ENCODE measurements at regions not wholly inside any gene's neighbourhood (a gene's known extent, or its start where the extent isn't known, plus 50 kb on each side); places are given as distances from the start of the nearest gene placed in this dataset.

GRCh38 chr4:79684516-79684915 is 276.5 kb upstream of the GK2 start:
- Histone ChIP-seq H3K23ac (ENCODE audit: low read depth, low read length) (no peak overlapping the region), H4K20me1 (ENCODE audit: insufficient read depth, low read length) (no peaks in the 10 kb centered on the region), H3K4me3 (ENCODE audit: insufficient read depth, low read depth, low read length) (no peak overlapping the region), H2BK20ac (ENCODE audit: low read depth, low read length) (no peak overlapping the region), H4K91ac (ENCODE audit: insufficient read depth, low read depth, low read length) (no peak overlapping the region), H3K9me3 (ENCODE audit: control insufficient read depth, insufficient read depth, low read length) (no peaks in the 10 kb centered on the region), H3K4me2 (ENCODE audit: low read depth, low read length) (no peak overlapping the region), H3K9me1 (ENCODE audit: insufficient read depth, low read length) (peaks cover 7% of the 10 kb centered on the region), H4K8ac (ENCODE audit: low read depth in 2 of 2, low read length in 2 of 2) (no peak overlapping the region), H2BK5ac (ENCODE audit: low read depth, low read length, poor library complexity, severe bottlenecking) (no peak overlapping the region), H3K36me3 (ENCODE audit: control insufficient read depth, insufficient read depth, low read length) (no peaks in the 10 kb centered on the region), H3K4ac (ENCODE audit: low read depth, low read length) (no peak overlapping the region), H2AFZ (replicated peaks; ENCODE audit: low read length, poor library complexity) (no peak overlapping the region), H3K18ac (ENCODE audit: low read depth, low read length) (no peak overlapping the region), H2BK15ac (ENCODE audit: low read depth, low read length) (no peak overlapping the region), H2AK5ac (ENCODE audit: low read depth, low read length) (no peak overlapping the region), H3K79me1 (ENCODE audit: low read depth in 1 of 2, low read length in 2 of 2) (no peaks in the 10 kb centered on the region), H3K4me1 (ENCODE audit: control insufficient read depth, insufficient read depth, low read length) (peaks cover 9% of the 10 kb centered on the region), H2BK120ac (ENCODE audit: low read depth, low read length) (no peak overlapping the region), H3K27ac (ENCODE audit: insufficient read depth, low read length) (no peak overlapping the region), H3K14ac (replicated peaks; ENCODE audit: low read depth, low read length) (no peak overlapping the region), H2AK9ac (replicated peaks; ENCODE audit: low read depth, low read length, poor library complexity) (no peak overlapping the region), H4K5ac (ENCODE audit: low read depth, low read length) (no peak overlapping the region), H3K9ac (ENCODE audit: low read depth, low read length) (no peak overlapping the region), H3K27me3 (ENCODE audit: control insufficient read depth, insufficient read depth, low read length) (peaks cover 2% of the 10 kb centered on the region), H3K56ac (ENCODE audit: extremely low read depth, insufficient read depth, low read length) (no peak overlapping the region)
- DNase-seq (no peak), ATAC-seq (ENCODE audit: low read depth) (no peak)
- no TSS peak for BruUV-seq (replicated peaks)
- dilution Hi-C loops (cut with HindIII; ENCODE audit: low sequenced_read_pairs, unreplicated experiment) (no loop called here), intact Hi-C loops (cut with micrococcal nuclease) (no loop called here), in situ Hi-C loops (cut with MboI; ENCODE audit: low sequenced_read_pairs) (no loop called here)
- no CpG with 5 or more reads among the region's 3 CpGs for WGBS, 2 experiments (ENCODE audit: extremely low coverage in 2 of 2, insufficient read length in 1 of 2)
- CTCF ChIA-PET = no interaction called here
- no peak for TF ChIP-seq BHLHE40 (IDR thresholded peaks at IDR 0.05; ENCODE audit: low read depth, low read length)
- TF ChIP-seq CHD1 (IDR thresholded peaks at IDR 0.05; ENCODE audit: low read depth, low read length) = no peak
- no peak for TF ChIP-seq RFX5 (IDR thresholded peaks at IDR 0.05; ENCODE audit: low read depth, low read length)
- no peak for TF ChIP-seq MAFK (IDR thresholded peaks at IDR 0.05; ENCODE audit: low read depth, low read length)
- no peak for TF ChIP-seq FOS (IDR thresholded peaks at IDR 0.05; ENCODE audit: low read depth, low read length)
- TF ChIP-seq, protein P1, sequence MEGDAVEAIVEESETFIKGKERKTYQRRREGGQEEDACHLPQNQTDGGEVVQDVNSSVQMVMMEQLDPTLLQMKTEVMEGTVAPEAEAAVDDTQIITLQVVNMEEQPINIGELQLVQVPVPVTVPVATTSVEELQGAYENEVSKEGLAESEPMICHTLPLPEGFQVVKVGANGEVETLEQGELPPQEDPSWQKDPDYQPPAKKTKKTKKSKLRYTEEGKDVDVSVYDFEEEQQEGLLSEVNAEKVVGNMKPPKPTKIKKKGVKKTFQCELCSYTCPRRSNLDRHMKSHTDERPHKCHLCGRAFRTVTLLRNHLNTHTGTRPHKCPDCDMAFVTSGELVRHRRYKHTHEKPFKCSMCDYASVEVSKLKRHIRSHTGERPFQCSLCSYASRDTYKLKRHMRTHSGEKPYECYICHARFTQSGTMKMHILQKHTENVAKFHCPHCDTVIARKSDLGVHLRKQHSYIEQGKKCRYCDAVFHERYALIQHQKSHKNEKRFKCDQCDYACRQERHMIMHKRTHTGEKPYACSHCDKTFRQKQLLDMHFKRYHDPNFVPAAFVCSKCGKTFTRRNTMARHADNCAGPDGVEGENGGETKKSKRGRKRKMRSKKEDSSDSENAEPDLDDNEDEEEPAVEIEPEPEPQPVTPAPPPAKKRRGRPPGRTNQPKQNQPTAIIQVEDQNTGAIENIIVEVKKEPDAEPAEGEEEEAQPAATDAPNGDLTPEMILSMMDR (conservative IDR thresholded peaks at IDR 0.05; ENCODE audit: low read depth, low read length) = no peak
- TF ChIP-seq, protein P2, sequence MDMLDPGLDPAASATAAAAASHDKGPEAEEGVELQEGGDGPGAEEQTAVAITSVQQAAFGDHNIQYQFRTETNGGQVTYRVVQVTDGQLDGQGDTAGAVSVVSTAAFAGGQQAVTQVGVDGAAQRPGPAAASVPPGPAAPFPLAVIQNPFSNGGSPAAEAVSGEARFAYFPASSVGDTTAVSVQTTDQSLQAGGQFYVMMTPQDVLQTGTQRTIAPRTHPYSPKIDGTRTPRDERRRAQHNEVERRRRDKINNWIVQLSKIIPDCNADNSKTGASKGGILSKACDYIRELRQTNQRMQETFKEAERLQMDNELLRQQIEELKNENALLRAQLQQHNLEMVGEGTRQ (IDR thresholded peaks at IDR 0.05; ENCODE audit: low read depth, low read length) = no peak
- no peak for TF ChIP-seq NFE2L2 (IDR thresholded peaks at IDR 0.05; ENCODE audit: low read depth, low read length)
- TF ChIP-seq SMC3 (IDR thresholded peaks at IDR 0.05; ENCODE audit: low read depth, low read length) = no peak
- no peak for TF ChIP-seq CEBPB (IDR thresholded peaks at IDR 0.05; ENCODE audit: low read depth, low read length)
- no peak for TF ChIP-seq MXI1 (IDR thresholded peaks at IDR 0.05; ENCODE audit: borderline replicate concordance, low read depth, low read length)
- no peak for TF ChIP-seq RAD21 (IDR thresholded peaks at IDR 0.05; ENCODE audit: low read length)
- no peak for TF ChIP-seq MAZ (IDR thresholded peaks at IDR 0.05; ENCODE audit: borderline replicate concordance, low read depth, low read length)
- TF ChIP-seq POLR2A (IDR thresholded peaks at IDR 0.05; ENCODE audit: low read depth, low read length) = no peak
- no peak for TF ChIP-seq RCOR1 (IDR thresholded peaks at IDR 0.05; ENCODE audit: insufficient replicate concordance, low read length)
- no peak for TF ChIP-seq ELK1 (IDR thresholded peaks at IDR 0.05; ENCODE audit: borderline replicate concordance, low read depth, low read length)
- POLR2A ChIA-PET (ENCODE audit: unreplicated experiment) = no interaction called here

Measured in IMR-90 (cell line).